AG09309 (cell line): ENCODE measurements at regions not wholly inside any gene's neighbourhood (a gene's known extent, or its start where the extent isn't known, plus 50 kb on each side); places are given as distances from the start of the nearest gene placed in this dataset.

Source experiments
- DNase-seq: peaks from one replicate; pipeline ENCODE4 v3.0.0-alpha.2; 2010; ENCODE audit warnings: low read depth
- H3K4me3 ChIP-seq: 2 replicates; pipeline ENCODE4 v1.5.1; 2011; ENCODE audit warnings: mild to moderate bottlenecking, low read depth, low read length, moderate library complexity; ENCODE audit not compliant: control insufficient read depth
- CTCF ChIP-seq: IDR thresholded peaks from 2 replicates; pipeline ENCODE4 v1.5.1; 2011; ENCODE audit warnings: mild to moderate bottlenecking, low read depth, low read length, inconsistent platforms; ENCODE audit not compliant: insufficient read depth, control insufficient read depth; ENCODE audit errors: missing control alignments

GRCh38 chr5:102638316-102638715 is 116.8 kb upstream of the PAM start:
- no peak overlapping the region for H3K4me3 ChIP-seq
- TF ChIP-seq CTCF = no peak
- DNase-seq = peak; percentile 54

- no peak for TF ChIP-seq CTCF
- DNase-seq = no peak
- no peak overlapping the region for H3K4me3 ChIP-seq
These were observed 116.0 kb upstream of the PAM start for GRCh38 chr5:102638912-102639652.

GRCh38 chr5:102649731-102650130 is 105.4 kb upstream of the PAM start:
- no peak for TF ChIP-seq CTCF
- no peak overlapping the region for H3K4me3 ChIP-seq
- no peak for DNase-seq

GRCh38 chr5:102651466-102651865 is 103.6 kb upstream of the PAM start:
- DNase-seq = no peak
- TF ChIP-seq CTCF = no peak

GRCh38 chr5:102654559-102655349 is 100.4 kb upstream of the PAM start:
- DNase-seq = no peak
- no peak overlapping the region for H3K4me3 ChIP-seq
- no peak for TF ChIP-seq CTCF

More at GRCh38 chr5:102651466-102651865, 103.6 kb upstream of the PAM start:
- H3K4me3 ChIP-seq = no peak overlapping the region

- no peak for DNase-seq
- no peak for TF ChIP-seq CTCF
- H3K4me3 ChIP-seq = no peak overlapping the region
These were observed 96.0 kb upstream of the PAM start for GRCh38 chr5:102659151-102659550.
